OCI-LY7 (cell line): ENCODE measurements at regions not wholly inside any gene's neighbourhood (a gene's known extent, or its start where the extent isn't known, plus 50 kb on each side); places are given as distances from the start of the nearest gene placed in this dataset.

Source experiments
- EZH2phosphoT487 ChIP-seq: fragments of 200-600 bp; sonication (generic); IDR thresholded peaks from 2 replicates; pipeline ENCODE4 v1.6.1; 2018; ENCODE audit warnings: low read depth, borderline replicate concordance, mild to moderate bottlenecking, mixed run types, antibody characterized with exemption, low read length, moderate library complexity, mixed read lengths
- TF ChIP-seq, protein P1 (sequence below): fragments of 200-600 bp; sonication (generic); conservative IDR thresholded peaks from 2 replicates; pipeline ENCODE4 v1.5.1; 2014; ENCODE audit warnings: mild to moderate bottlenecking, antibody characterized with exemption, low read length, moderate library complexity, mixed read lengths

DNA sequence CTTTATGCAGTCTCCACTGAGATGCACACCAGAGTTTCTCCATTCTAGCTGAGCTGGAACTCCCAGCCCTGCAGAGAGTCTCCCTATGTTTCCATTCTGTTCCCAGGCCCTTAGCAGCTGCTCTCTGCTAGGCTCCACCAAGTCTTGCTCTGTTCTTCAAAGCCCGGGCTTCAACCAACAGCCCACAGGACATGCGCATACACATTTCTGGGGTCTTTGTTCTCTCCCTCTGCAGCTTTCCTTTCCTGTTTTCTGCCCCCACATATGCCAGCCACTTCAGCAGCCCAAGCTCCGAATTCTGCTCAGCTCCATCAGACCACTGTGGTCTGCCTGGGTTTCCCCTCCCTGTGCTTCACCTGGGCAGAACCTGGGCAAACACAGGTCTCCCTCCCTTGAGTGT lies 205.9 kb downstream of the CBLN1 start:
- TF ChIP-seq, protein P1, sequence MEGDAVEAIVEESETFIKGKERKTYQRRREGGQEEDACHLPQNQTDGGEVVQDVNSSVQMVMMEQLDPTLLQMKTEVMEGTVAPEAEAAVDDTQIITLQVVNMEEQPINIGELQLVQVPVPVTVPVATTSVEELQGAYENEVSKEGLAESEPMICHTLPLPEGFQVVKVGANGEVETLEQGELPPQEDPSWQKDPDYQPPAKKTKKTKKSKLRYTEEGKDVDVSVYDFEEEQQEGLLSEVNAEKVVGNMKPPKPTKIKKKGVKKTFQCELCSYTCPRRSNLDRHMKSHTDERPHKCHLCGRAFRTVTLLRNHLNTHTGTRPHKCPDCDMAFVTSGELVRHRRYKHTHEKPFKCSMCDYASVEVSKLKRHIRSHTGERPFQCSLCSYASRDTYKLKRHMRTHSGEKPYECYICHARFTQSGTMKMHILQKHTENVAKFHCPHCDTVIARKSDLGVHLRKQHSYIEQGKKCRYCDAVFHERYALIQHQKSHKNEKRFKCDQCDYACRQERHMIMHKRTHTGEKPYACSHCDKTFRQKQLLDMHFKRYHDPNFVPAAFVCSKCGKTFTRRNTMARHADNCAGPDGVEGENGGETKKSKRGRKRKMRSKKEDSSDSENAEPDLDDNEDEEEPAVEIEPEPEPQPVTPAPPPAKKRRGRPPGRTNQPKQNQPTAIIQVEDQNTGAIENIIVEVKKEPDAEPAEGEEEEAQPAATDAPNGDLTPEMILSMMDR = no peak
- TF ChIP-seq EZH2phosphoT487 = no peak
